ENCODE measurements at regions not wholly inside any gene's neighbourhood (a gene's known extent, or its start where the extent isn't known, plus 50 kb on each side); places are given as distances from the start of the nearest gene placed in this dataset.

DNA sequence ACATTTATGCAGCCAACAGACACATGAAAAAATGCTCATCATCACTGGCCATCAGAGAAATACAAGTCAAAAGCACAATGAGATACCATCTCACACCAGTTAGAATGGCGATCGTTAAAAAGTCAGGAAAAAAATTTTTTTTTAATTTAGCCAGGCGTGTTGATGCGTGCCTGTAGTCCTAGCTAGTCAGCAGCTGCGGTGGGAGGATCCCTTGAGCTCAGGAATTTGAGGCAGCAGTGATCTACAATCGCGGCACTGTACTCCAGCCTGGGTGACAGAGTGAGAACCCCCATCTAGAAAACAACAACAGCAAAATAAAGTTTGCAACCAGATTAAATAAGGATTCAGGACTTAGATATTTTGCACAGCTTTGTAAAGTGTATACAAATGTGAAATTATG, 65.7 kb upstream of the ALG13 start:
- TF ChIP-seq CTCF (IDR thresholded peaks at IDR 0.05 in 4 of 5, conservative IDR thresholded peaks at IDR 0.05 in 1 of 5) (no peak), POLR2A (IDR thresholded peaks at IDR 0.05) (no peak)
